ENCODE measurements at regions not wholly inside any gene's neighbourhood (a gene's known extent, or its start where the extent isn't known, plus 50 kb on each side); places are given as distances from the start of the nearest gene placed in this dataset.

- dilution Hi-C loops (cut with MboI; ENCODE audit: extremely low pct_ligation_motif_present, low sequenced_read_pairs): no loop called here
- no peak for FAIRE-seq
Measured at GRCh38 chr19:5232798-5233505, 107.7 kb downstream of the PTPRS start.

GRCh38 chr19:5231857-5232678 lies 108.5 kb downstream of the PTPRS start:
- Histone ChIP-seq H3K9ac (ENCODE audit: control insufficient read depth, extremely low read depth, insufficient read depth, low read length) (no peak overlapping the region), H2AFZ (ENCODE audit: control insufficient read depth, low read length) (no peak overlapping the region), H3K4me3 (ENCODE audit: control insufficient read depth in 2 of 3, extremely low read depth in 1 of 3, insufficient read depth in 2 of 3, low read depth in 1 of 3, low read length in 3 of 3) (no peak overlapping the region), H3K27ac (ENCODE audit: control insufficient read depth, insufficient read depth, low read length) (no peak overlapping the region), H3K4me1 (ENCODE audit: control insufficient read depth, extremely low read depth, insufficient read depth, low read length) (no peaks in the 10 kb centered on the region), H3K36me3 (ENCODE audit: control insufficient read depth in 2 of 2, extremely low read depth in 1 of 2, insufficient read depth in 2 of 2, low read length in 2 of 2) (no peaks in the 10 kb centered on the region), H3K4me2 (ENCODE audit: control insufficient read depth, extremely low read depth, insufficient read depth, low read depth, low read length) (no peak overlapping the region), H3K27me3 (ENCODE audit: control insufficient read depth, extremely low read depth, insufficient read depth, low read length) (no peaks in the 10 kb centered on the region), H3K79me2 (ENCODE audit: control insufficient read depth, insufficient read depth, low read length) (no peaks in the 10 kb centered on the region), H3K9me3 (ENCODE audit: control insufficient read depth, low read depth, low read length) (no peaks in the 10 kb centered on the region), H4K20me1 (ENCODE audit: control insufficient read depth, extremely low read depth, insufficient read depth, low read length) (no peaks in the 10 kb centered on the region), H3K9me1 (ENCODE audit: control insufficient read depth, extremely low read depth, insufficient read depth, low read length) (no peaks in the 10 kb centered on the region)
- no peak for FAIRE-seq
- TF ChIP-seq EZH2 (IDR thresholded peaks at IDR 0.05; ENCODE audit: low read length) (no peak), CTCF (optimal IDR thresholded peaks at IDR 0.05 in 1 of 3, IDR thresholded peaks at IDR 0.05 in 1 of 3, conservative IDR thresholded peaks at IDR 0.05 in 1 of 3; ENCODE audit: extremely low read depth in 1 of 3, insufficient read depth in 2 of 3, low read length in 3 of 3) (no peak)
- dilution Hi-C loops (cut with MboI; ENCODE audit: extremely low pct_ligation_motif_present, low sequenced_read_pairs): no loop called here
- DNase-seq (ENCODE audit: low read depth, low spot score): no peak

More at GRCh38 chr19:5232798-5233505, 107.7 kb downstream of the PTPRS start:
- Histone ChIP-seq H3K9me3 (ENCODE audit: control insufficient read depth, low read depth, low read length) (no peaks in the 10 kb centered on the region), H3K4me3 (ENCODE audit: control insufficient read depth in 2 of 3, extremely low read depth in 1 of 3, insufficient read depth in 2 of 3, low read depth in 1 of 3, low read length in 3 of 3) (no peak overlapping the region), H3K9me1 (ENCODE audit: control insufficient read depth, extremely low read depth, insufficient read depth, low read length) (no peaks in the 10 kb centered on the region), H3K27me3 (ENCODE audit: control insufficient read depth, extremely low read depth, insufficient read depth, low read length) (no peaks in the 10 kb centered on the region), H3K36me3 (ENCODE audit: control insufficient read depth in 2 of 2, extremely low read depth in 1 of 2, insufficient read depth in 2 of 2, low read length in 2 of 2) (no peaks in the 10 kb centered on the region), H3K4me2 (ENCODE audit: control insufficient read depth, extremely low read depth, insufficient read depth, low read depth, low read length) (no peak overlapping the region), H3K9ac (ENCODE audit: control insufficient read depth, extremely low read depth, insufficient read depth, low read length) (no peak overlapping the region), H4K20me1 (ENCODE audit: control insufficient read depth, extremely low read depth, insufficient read depth, low read length) (no peaks in the 10 kb centered on the region), H2AFZ (ENCODE audit: control insufficient read depth, low read length) (no peak overlapping the region), H3K4me1 (ENCODE audit: control insufficient read depth, extremely low read depth, insufficient read depth, low read length) (no peaks in the 10 kb centered on the region), H3K79me2 (ENCODE audit: control insufficient read depth, insufficient read depth, low read length) (no peaks in the 10 kb centered on the region), H3K27ac (ENCODE audit: control insufficient read depth, insufficient read depth, low read length) (no peak overlapping the region)
- TF ChIP-seq EZH2 (IDR thresholded peaks at IDR 0.05; ENCODE audit: low read length) (no peak), CTCF (optimal IDR thresholded peaks at IDR 0.05 in 1 of 3, IDR thresholded peaks at IDR 0.05 in 1 of 3, conservative IDR thresholded peaks at IDR 0.05 in 1 of 3; ENCODE audit: extremely low read depth in 1 of 3, insufficient read depth in 2 of 3, low read length in 3 of 3) (no peak)
- DNase-seq (ENCODE audit: low read depth, low spot score): no peak
